K562 (cell line): ENCODE measurements at regions not wholly inside any gene's neighbourhood (a gene's known extent, or its start where the extent isn't known, plus 50 kb on each side); places are given as distances from the start of the nearest gene placed in this dataset.

Source experiments
- CREM ChIP-seq: IDR thresholded peaks from 2 replicates; pipeline ENCODE4 v1.6.1; 2014; ENCODE audit warnings: antibody characterized with exemption, low read depth
- KLF16 ChIP-seq: IDR thresholded peaks from 2 replicates; pipeline ENCODE4 v1.6.1; 2016; ENCODE audit warnings: antibody characterized with exemption
- POLR2A ChIP-seq: fragments of 450-650 bp; conservative IDR thresholded peaks from 2 replicates; pipeline ENCODE4 v1.6.1; 2016
- SP2 ChIP-seq: IDR thresholded peaks from 2 replicates; pipeline ENCODE4 v1.6.1; 2011; ENCODE audit warnings: mild to moderate bottlenecking, low read depth, low read length, moderate library complexity; ENCODE audit not compliant: poor library complexity, severe bottlenecking; ENCODE audit errors: extremely low read depth
- TF ChIP-seq, protein P1 (sequence below), 3 experiments: IDR thresholded peaks in 2 of 3; conservative IDR thresholded peaks in 1 of 3; 2 replicates each; pipeline ENCODE4 v1.5.1; 2011 to 2012; ENCODE audit warnings: low read length in 3 of 3, mild to moderate bottlenecking in 3 of 3, control low read depth in 2 of 3, improper control_type of control experiment in 1 of 3, inconsistent platforms in 1 of 3, low read depth in 1 of 3, mixed read lengths in 1 of 3, moderate library complexity in 1 of 3; ENCODE audit not compliant: insufficient read depth in 2 of 3

GRCh38 chr22:44424359-44424682 lies 73.7 kb downstream of the RTL6 start:
- TF ChIP-seq CREM (no peak), POLR2A (no peak), SP2 (no peak), KLF16 (no peak)
- TF ChIP-seq, protein P1, sequence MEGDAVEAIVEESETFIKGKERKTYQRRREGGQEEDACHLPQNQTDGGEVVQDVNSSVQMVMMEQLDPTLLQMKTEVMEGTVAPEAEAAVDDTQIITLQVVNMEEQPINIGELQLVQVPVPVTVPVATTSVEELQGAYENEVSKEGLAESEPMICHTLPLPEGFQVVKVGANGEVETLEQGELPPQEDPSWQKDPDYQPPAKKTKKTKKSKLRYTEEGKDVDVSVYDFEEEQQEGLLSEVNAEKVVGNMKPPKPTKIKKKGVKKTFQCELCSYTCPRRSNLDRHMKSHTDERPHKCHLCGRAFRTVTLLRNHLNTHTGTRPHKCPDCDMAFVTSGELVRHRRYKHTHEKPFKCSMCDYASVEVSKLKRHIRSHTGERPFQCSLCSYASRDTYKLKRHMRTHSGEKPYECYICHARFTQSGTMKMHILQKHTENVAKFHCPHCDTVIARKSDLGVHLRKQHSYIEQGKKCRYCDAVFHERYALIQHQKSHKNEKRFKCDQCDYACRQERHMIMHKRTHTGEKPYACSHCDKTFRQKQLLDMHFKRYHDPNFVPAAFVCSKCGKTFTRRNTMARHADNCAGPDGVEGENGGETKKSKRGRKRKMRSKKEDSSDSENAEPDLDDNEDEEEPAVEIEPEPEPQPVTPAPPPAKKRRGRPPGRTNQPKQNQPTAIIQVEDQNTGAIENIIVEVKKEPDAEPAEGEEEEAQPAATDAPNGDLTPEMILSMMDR (IDR thresholded peaks at IDR 0.05 in 2 of 3, conservative IDR thresholded peaks at IDR 0.05 in 1 of 3; ENCODE audit: insufficient read depth in 2 of 3, low read depth in 1 of 3, low read length in 3 of 3) = no peak
